ENCODE measurements at regions not wholly inside any gene's neighbourhood (a gene's known extent, or its start where the extent isn't known, plus 50 kb on each side); places are given as distances from the start of the nearest gene placed in this dataset.

DNA sequence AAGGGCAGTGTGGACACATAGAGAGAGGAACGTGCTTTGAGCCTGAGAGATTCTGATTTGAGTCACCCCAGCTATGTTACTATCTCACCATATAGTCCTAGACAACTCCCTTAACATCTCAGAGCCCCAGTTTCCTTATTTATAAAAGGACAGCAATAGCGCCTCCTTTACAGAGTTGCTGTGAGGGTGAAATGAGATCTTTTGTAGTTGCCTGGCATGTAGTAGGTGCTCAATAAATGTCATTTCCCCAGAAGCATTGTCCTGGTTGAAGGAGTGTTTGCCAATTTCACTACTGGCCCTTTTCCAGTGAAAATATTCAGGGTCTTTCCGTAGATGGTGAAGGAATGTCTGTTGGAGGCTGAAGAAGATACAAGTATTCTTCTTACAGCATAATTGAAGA lies 51.3 kb upstream of the FAM180A start:
- Histone ChIP-seq H3K36me3 (ENCODE audit: insufficient read depth, low read length) (no peaks in the 10 kb centered on the region), H3K79me2 (ENCODE audit: insufficient read depth, low read depth, low read length) (no peaks in the 10 kb centered on the region), H3K9me2 (ENCODE audit: insufficient read depth, low read length) (no peaks in the 10 kb centered on the region), H2AFZ (ENCODE audit: low read length) (no peak overlapping the region), H3K4me2 (ENCODE audit: low read length) (no peak overlapping the region), H3K27ac (ENCODE audit: low read depth, low read length, poor library complexity, severe bottlenecking) (no peak overlapping the region), H3K4me1 (ENCODE audit: insufficient read depth, low read length, poor library complexity, severe bottlenecking) (peaks cover 7% of the 10 kb centered on the region), H3K4me3 (ENCODE audit: low read depth, low read length, poor library complexity, severe bottlenecking) (no peak overlapping the region), H4K20me1 (ENCODE audit: insufficient read depth, low read length) (no peaks in the 10 kb centered on the region), H3K9me3 (ENCODE audit: low read length) (no peaks in the 10 kb centered on the region)
- ChIA-PET CTCF (ENCODE audit: unreplicated experiment) (no interaction called here), POLR2A (no interaction called here)
- no peak for DNase-seq (ENCODE audit: low spot score)
- BruUV-seq (replicated peaks): no TSS peak
- intact Hi-C loops (cut with micrococcal nuclease; ENCODE audit: unreplicated experiment): loop anchor here (5.0 to 10.0 kb wide), 3 partner anchors 492 to 1655 kb away; no protein-coding TSS in a partner anchor
- no peak for TF ChIP-seq EZH2phosphoT487 (IDR thresholded peaks at IDR 0.05; ENCODE audit: borderline replicate concordance, low read depth, low read length)
- TF ChIP-seq, protein P1, sequence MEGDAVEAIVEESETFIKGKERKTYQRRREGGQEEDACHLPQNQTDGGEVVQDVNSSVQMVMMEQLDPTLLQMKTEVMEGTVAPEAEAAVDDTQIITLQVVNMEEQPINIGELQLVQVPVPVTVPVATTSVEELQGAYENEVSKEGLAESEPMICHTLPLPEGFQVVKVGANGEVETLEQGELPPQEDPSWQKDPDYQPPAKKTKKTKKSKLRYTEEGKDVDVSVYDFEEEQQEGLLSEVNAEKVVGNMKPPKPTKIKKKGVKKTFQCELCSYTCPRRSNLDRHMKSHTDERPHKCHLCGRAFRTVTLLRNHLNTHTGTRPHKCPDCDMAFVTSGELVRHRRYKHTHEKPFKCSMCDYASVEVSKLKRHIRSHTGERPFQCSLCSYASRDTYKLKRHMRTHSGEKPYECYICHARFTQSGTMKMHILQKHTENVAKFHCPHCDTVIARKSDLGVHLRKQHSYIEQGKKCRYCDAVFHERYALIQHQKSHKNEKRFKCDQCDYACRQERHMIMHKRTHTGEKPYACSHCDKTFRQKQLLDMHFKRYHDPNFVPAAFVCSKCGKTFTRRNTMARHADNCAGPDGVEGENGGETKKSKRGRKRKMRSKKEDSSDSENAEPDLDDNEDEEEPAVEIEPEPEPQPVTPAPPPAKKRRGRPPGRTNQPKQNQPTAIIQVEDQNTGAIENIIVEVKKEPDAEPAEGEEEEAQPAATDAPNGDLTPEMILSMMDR (conservative IDR thresholded peaks at IDR 0.05; ENCODE audit: low read length): peak; percentile 28; the same call in 1 of the 2 replicates

Data from OCI-LY7 (cell line).